ENCODE measurements at regions not wholly inside any gene's neighbourhood (a gene's known extent, or its start where the extent isn't known, plus 50 kb on each side); places are given as distances from the start of the nearest gene placed in this dataset.

DNA sequence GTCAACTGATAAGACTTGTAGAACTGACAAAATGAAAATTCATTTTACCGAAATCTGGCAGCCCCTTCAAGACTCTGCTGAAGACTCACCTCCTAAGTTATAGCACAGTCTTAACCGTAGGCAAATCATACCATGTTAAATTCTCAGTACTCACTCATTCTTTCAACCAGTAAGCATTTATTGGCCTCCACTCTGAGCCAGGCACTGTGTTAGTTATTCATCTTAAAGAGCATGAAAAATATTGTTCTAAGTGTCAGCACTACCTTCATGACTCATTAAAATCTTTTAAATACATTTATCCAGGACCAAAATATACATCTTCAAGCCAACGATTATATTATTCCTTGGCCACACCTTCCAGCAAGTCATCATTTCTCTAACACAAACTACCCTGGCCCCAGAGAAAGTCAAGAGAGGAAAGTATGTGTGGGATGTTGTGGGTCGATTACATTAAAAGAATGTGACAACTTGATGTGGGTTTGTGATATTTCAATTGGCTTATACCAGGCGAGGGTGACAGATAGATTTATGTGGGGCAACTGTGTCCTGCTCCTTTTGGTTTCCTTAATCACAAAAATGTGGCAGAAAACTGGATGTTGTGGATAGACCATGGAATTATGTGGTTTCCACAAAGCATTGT is 55.0 kb downstream of the TMEM30B start:
- no peak for DNase-seq

DNA sequence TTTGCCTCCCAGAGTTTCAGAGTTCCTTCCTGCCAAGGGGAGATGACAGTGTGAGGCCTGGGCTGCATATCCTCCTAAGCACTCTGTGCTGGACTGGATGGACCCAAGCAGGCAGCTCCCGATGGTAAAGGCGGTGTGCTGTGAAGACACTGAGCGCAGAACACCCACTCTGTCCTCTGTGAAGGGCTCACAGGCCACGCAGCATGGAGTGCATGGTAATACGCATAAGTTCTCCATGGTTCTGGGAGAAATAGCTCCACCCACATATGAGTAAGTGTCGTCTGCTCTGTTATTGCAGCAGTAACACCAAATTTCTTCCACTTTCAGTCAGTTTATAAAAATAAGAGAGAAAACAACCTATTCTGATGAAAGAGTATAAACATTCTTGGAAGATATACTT is 55.8 kb downstream of the TMEM30B start:
- DNase-seq: no peak

DNA sequence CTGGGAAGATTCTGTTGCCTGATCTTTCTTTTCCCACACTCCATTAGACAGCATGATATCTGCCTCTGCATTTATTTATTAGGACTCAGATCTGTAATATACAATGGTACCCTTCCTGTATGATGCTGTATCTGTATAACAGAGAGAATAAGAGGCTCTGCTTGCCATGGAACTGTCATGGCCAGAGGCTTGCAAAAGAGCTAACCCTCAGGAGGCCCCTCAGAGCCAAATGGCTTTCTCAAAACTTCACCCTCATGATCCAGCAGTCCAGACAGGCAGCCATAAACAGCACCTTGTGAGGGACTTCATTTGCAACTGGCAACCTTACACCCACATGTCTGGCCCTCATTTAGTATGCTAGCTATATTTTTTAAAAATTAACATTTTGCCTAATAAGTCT is 57.6 kb downstream of the TMEM30B start:
- DNase-seq: no peak

DNA sequence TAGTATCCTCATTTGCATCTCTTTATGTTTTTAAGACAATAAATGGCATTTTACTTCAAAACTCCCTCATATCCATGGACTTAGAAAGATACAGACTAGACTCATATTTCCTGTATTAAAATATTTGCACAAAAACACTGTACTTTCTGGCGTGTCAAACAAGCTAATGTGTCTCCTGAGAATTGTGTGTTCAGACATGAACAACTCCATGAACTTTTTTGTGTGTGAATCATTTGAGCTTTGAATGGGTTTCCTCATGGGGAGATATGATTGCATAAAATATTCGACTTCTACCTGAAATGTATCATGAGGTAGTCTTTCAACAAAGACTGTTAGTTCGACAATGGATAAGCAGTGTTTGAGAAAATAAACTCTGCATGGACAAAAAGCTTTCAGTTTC is 58.8 kb downstream of the TMEM30B start:
- no peak for DNase-seq

DNA sequence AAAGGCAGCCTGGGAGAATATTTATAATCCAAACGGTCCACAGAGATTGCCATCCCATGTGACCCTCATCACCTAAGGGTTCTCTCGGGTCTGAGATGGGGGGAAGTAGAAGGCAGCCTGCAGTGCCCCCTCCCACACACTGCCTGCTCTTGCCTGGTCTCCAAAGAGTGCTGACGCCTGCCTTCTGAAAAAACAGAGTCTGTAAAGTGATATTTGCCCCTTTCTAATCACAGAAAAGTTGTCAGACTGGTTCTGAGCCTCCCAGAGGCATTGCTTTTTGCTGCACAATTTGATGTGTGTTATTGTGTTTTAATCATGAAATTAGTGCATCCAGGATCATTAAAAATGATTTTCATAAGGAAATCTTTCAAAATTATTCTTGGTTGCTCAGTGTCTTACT is 59.2 kb downstream of the TMEM30B start:
- DNase-seq: no peak

DNA sequence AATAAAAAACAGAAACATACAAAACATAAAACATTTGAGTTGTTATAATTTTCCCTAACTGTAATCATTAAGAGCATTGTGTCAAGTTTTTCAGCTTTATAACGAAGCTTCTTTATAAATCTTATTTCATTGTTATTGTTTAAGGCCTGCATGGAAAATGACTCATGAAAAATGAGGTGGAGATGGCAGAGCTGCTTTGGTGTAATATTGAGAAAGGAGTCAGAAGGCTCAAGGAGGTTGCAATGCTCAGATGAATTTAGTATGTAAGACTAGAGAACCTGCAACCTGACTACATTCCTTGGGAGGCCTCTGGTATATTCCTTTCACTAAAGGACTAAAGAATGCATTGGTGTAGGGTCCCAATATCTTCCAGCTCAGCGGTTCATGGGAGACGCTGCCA is 61.5 kb downstream of the TMEM30B start:
- DNase-seq: no peak

DNA sequence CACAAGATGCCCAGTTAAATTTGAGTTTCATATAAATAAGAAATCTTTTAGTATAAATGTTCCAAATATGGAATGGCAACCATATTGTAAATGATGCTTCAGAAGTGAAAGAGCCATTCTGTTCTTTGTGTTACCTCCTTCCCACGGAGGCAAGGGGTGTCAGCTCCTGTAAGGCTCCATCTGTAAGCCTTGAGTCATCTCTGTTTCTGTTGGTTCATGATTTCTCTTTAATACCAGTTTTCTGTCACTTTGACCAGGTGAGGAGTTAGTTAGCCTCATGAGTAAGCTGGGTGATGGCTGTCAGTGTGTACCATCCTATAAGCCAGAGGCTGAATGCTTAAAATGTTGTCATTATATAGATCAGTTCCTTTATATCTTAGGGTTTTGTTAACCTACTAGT is 61.9 kb downstream of the TMEM30B start:
- DNase-seq: no peak

DNA sequence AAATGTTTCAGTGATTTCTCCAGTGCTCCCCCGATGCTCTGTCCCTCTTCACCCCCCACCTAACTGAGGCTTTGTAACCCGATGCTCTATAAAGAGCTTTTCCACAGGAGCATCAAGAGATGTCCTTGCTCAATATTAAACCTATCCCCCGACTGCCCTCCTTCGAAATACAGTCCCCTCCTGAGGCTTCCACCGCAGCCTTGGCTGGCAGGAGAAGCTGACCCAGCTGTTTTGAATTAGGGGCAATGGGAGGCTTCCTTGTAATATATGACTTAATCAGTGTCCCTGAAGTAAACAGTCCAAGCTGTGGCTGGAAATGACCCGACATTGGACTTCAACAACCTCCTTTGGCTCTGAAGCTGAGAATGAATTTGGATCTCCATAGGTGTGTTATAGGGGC is 62.4 kb downstream of the TMEM30B start:
- DNase-seq: no peak

DNA sequence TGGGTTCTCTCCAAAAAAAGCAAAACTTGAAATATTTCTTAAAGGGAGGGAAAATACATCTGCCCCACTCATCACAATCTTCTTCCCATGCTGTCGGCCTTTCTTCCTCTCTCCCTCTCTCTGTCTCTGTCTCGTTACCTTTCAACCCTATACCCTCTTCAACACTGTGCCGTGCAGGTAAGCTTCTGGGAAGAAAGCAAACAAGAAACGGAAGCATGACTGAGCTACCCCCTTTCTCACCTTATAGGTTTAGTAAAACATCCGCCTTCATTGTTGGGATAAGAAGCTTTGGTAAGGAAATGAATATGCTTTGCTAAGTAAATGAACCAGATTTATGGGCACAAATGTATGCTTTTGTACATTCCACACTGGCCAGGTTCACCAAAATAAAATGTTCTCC is 63.0 kb downstream of the TMEM30B start:
- DNase-seq: no peak

DNA sequence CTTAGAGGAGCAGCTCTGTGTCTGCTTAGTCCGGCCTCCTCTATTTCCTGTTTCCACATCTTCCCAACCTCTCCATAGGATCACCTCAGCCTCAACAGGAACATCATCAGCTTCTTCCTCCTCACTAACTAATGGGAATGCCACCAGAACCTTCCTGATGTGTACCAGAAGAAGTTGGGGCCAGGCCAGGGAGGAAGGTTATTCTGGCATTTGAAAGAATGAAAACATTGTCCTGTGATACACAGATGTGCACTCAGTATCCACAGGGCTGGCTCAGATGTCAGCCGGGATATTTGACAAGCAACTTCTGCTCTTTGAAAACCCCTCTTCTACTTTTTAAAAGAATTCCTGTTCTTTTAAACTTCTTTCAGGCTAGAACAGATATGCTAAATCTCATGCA is 63.6 kb downstream of the TMEM30B start:
- DNase-seq: no peak

DNA sequence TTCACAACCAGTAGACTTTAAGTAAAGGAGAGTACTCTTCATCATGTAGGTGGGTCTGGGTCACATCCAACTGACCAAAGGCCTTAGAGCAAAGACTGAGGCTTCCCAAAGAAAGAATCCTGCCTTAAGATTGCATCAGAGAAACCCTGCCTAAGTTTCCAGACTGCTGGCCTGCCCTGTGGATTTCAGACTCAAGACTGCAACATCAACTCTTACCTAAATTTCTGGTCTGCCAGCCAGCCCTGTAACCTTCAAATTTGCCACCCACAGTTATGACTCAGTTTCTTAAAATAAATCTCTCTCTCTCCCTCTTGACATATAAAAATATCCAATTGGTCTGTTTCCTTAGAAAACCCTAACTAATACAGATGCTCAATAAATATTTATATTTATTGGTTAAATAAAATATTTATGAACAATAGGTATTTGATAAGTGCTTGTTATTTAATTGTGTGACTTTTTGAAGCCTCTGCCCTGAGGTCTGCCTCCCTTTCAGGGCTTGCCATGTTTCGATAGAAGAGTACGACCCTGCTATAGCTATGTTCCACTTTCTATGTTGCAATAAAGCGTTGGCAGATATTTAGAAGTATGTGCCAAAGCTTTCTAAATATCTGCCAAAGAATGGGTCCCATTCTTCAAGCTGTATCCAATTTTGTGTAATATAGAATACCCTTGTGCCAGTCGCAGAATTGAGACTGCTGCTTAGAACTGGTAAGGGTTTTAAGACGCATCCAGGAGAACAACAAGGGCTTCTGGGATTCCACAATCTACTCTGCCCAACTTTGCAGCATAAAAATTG is 65.7 kb downstream of the TMEM30B start:
- no peak for DNase-seq

DNA sequence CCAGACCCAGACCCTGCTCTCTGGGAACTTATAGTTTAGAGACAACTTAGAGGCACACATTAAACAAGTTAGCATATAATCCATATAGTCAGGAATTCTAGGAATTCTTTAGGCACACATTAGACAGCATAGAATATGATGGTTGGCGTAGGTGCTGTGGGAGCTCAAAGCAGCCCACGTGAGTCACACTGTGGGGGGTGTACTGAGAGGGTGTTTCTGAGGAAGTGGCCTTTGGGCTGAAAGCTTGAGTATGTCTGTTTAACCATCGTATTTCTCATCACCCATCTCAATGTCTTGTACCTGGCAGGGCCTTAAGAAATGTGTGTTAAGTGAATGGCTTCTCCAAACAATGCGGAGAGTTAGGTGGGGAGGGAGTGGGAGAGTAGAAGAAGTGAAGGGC is 67.2 kb downstream of the TMEM30B start:
- no peak for DNase-seq

DNA sequence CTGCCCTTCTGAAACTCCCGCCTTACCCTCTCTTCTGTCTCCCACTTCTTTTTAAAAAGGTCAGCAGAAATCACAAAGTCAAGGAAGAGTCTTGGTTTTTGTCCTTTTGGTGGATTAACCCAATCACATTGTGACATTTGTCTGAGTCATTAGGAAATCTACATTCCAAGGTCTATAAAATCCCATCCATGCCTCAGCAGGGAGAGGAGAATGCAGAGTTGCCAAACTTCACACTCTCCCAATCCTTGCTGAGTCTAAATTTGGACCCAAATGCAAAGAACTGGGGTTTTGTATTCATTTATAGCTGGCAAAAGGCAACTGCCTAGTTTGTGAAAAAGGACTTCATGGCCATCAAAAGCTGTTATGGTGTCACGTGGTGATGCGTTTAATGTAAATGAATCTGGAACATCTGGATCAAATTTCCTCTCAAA is 67.9 kb downstream of the TMEM30B start:
- no peak for DNase-seq

DNA sequence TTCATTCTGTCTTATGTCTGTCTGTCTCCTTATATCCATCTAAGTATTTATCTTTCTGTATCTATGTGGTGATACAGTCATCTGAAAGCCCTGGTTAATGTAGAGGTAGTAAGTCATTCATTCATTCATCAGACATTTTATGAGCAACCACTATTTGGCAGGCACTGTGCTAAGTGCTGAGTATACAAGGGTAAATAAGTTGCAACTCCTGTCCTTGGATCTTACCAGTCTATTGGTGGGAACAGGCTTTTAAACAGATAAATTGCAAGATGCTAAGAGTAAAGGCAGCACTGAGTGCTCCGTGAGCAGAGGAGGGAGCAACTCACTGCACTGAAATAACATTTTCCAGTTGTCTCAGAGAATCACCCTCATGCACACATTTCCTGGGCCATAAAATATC is 68.6 kb downstream of the TMEM30B start:
- DNase-seq: no peak

DNA sequence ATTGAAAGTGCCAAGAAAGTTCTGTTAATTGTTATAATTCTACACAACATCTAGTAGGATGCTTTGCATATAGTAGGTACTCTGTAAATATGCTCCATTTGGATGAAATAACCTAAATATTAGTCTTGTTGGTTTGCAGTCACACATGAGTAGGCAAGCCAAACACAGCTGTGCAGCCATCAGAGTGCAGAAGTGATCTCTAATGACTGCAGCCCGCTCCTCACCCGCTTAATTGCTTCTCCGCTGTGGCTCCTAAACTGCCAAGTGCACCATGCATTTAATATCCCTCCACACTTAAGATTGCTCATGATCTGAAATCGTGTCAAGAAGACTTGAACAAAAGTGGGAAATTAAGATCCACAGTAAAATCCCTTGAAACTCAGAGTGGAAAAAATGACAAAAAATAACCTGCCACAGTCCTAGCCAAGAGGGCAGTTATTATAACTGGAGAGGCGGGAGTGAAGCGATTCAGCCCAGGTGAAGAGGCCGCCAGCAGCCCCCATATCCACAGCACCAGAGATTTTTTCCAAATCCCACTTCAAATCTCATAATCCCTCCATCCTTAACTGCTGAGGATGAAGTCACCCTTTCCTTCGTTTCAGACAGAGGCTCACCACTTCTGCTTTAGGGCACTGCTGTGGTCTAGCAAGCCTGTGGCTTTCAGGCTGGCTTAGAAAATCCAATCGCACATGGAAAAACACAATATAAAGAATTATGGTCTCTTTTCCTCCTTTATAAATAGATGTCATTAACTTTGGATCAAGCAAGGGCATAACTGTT is 69.5 kb downstream of the TMEM30B start:
- DNase-seq: no peak

DNA sequence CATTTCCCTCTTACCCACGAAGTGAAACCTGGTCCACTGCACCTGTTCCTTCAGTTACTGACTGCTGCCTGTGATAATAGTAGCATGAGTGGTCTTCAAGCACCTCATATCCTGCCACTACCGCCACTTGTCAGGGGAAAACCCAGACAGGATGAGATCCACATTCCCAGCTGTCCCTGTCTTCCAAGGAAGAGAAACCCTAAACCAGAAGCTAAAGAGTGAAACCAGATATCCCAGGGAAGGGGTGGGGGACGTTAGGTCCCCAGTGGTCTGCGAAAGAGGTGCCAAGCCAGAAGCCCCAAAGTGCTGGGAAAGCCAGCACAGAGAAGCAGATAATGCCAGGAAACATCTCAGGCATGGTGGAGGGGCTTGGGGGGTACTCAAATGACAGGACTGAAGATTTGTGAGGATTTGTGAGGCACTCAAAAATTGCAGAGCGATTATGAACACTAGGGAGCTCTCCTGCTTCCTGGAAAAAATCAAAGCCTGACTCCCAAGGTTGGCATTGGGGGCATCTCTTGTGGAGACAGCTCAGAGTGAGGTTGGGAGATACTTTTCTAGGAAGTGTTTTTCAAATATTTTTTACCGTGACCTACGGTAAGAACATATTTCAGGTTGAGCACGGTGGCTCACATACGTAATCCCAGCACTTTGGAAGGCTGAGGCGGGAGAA is 77.9 kb downstream of the TMEM30B start:
- DNase-seq: no peak

DNA sequence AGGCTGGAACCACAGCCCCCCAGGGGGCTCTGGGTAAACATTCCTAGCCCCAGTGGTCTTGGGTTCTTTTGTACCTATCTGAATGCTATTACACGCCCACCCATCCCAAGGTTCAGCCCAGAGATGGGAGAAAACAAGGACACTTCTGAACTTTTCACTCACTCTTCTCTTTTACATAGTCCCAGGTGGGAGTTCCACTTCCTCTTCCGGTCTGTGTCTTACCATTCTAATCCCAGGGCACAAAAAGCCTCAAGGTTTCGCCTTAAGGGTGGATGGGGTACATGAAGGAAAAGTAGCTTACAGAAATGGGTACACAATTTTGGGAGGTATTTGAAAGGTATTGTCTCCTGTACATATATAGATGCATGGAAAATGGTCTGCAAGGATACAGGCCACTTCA is 79.0 kb downstream of the TMEM30B start:
- no peak for DNase-seq

DNA sequence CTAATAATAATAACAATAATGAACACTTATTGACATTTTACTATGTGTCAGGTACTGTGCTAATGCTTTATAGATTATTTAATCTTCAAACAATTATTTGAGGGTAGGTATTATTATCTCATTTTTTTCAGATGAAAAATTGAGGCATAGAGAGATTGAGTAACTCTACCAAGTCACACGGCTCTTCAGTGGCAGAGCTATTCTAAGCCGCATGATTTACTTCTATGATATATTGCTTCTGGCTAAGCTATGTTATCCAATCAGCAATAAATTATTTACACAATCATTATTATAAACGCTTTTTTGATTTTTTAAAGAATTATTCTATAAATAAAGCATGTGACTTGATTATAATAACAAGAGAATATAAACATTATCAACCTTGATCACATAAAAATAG is 80.0 kb downstream of the TMEM30B start:
- no peak for DNase-seq

DNA sequence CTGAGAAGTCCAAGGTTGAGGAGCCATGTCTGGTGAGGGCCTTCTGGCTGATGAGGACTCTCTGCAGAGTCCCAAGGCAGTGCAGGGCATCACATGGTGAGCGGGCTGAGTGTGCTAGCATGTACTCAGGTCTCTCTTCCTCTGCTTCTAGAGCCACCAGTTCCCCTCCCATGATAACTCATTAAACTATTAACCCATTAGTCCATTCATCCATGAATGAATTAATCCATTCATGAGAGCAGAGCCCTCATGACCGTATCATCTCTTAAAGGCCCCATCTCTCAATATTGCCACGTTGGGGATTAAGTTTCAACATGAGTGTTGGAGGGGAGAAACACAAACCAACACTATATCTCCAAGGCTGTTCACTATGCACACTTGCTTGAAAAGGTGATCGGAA is 83.7 kb downstream of the TMEM30B start:
- DNase-seq: no peak

DNA sequence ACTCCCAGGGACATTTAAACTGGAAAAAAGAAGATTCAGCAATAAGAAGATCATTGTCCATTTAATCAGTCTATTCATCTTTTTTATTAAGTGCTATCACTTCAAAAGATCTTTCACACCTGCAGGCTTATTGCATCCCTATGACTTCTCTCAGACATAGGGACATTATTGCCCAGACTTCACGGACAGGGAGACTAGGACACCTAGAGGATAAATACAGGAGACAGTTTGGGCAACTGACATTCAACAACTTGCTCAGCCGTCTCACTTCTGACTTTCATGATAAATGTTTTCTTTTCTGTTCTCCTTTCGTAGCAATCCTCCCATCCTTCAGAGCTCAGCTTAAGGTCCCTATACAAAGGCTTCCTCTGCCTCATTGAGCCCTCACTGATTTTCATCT is 84.3 kb downstream of the TMEM30B start:
- DNase-seq: no peak

DNA sequence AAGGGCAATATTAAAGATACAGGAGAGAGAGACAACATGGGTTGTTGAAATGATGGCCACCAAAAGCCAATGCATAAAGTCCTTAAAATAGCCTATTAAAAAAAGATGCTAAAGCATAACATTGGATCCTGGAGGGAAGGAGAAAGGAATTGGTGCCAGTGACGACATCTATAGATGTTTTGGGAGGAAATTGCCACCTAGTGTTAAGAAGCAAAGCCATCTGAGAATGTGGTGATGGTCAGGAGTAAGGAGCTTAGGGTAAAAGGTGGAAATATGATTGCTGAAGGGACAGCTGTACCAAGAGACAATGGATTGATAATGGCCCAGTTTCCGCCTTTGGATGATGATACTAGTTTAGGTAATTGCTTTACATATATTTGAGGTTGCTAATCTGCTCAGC is 85.1 kb downstream of the TMEM30B start:
- no peak for DNase-seq

DNA sequence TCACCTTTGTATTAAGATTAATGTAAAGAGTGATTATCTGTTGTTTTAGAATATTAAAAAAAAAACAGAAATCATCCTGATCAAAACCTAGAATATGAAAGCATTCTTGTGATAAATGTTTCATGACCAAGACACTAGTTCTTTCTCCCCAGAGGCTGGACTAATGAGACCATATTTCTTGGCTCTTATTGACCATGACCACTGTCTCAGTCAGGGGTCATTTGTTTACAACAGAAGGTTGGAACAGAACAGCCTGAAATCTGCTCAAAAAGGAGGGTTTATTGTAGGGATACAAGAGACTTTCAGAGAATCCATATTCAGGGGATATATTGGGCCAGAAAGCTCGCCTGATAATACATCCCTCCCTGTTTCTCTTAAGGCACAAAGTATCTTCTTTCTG is 87.7 kb downstream of the TMEM30B start:
- DNase-seq: no peak

DNA sequence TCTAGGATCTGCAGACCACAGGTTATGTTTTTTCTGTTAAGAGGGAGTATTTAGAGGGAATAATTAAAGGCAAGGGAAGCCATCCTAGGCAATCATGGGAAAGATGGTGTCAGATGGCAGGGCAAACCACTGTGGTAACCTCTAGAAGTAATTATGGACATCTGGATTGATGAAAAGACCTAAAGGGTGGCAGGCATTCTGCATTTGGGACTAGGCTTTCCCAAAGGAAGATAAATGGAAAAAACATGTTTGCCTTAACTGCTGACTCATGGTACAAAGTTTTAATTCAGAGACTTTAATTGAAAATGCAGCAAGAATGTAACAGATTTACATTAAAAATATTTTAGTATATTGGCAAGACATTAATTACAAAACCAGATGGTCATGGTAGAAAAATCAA is 88.1 kb downstream of the TMEM30B start:
- DNase-seq: no peak

DNA sequence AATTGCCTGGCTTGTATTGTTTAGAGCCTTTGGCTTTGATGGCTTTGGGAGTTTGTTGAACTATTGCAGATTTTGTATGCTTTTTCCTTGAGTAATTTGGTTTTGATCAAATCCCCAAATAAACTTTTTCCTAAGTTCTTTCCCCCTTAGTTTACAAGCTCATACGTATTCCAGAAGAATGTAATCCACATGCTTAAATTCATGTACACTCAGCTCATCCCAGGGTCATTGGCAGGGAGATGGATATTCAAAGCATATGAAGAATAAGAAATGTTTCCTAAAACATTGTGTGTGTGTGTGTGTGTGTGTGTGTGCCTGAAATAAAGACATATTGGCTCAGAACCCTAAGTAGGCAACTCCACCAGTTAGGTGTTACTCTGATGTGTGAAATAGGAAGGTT is 89.4 kb downstream of the TMEM30B start:
- DNase-seq: no peak

Data from activated CD8-positive, alpha-beta memory T cell treated with anti-CD3 and anti-CD28 coated beads for 24 hours (primary cell).